K562 (cell line): ENCODE measurements at regions not wholly inside any gene's neighbourhood (a gene's known extent, or its start where the extent isn't known, plus 50 kb on each side); places are given as distances from the start of the nearest gene placed in this dataset.

Experiments used
- BRD9 ChIP-seq: fragments of 450-650 bp; IDR thresholded peaks from 2 replicates; pipeline ENCODE4 v1.6.1; 2018; ENCODE audit warnings: low read depth; ENCODE audit not compliant: partially characterized antibody
- KLF13 ChIP-seq: fragments of 450-650 bp; IDR thresholded peaks from 2 replicates; pipeline ENCODE4 v1.6.1; 2016; ENCODE audit warnings: missing genetic modification characterization, low read depth, mild to moderate bottlenecking, missing compliant biosample characterization, moderate library complexity, borderline replicate concordance
- MCM2 ChIP-seq: fragments of 450-650 bp; IDR thresholded peaks from 2 replicates; pipeline ENCODE4 v1.6.1; 2017; ENCODE audit warnings: low read depth, mild to moderate bottlenecking
- MXI1 ChIP-seq: IDR thresholded peaks from 2 replicates; pipeline ENCODE4 v1.6.1; 2011; ENCODE audit warnings: low read depth, mild to moderate bottlenecking, improper control_type of control experiment, low read length
- NR2C2 ChIP-seq, 2 experiments: fragments of 200-800 bp in 1 of 2; sonication (Bioruptor generic) in 1 of 2; sonication (generic) in 1 of 2; formaldehyde crosslinking in 1 of 2; IDR thresholded peaks; 2 replicates each; pipeline versions ENCODE4 v1.6.1 to v1.8.0; 2016 to 2022; ENCODE audit warnings: mild to moderate bottlenecking in 1 of 2, missing compliant biosample characterization in 1 of 2, missing genetic modification characterization in 1 of 2, missing genetic modification reagents in 1 of 2
- POLR2A ChIP-seq: fragments of 450-650 bp; conservative IDR thresholded peaks from 2 replicates; pipeline ENCODE4 v1.6.1; 2016
- THRAP3 ChIP-seq: fragments of 450-650 bp; IDR thresholded peaks from 2 replicates; pipeline ENCODE4 v1.6.1; 2016; ENCODE audit warnings: mild to moderate bottlenecking, inconsistent platforms, borderline replicate concordance
- ZNF253 ChIP-seq: fragments of 250-450 bp; sonication (Bioruptor Pico); conservative IDR thresholded peaks from 2 replicates; pipeline ENCODE4 v1.6.1; 2021; ENCODE audit warnings: mild to moderate bottlenecking
- ZNF274 ChIP-seq: IDR thresholded peaks from 2 replicates; pipeline ENCODE4 v1.6.1; 2011; ENCODE audit warnings: low read depth, mild to moderate bottlenecking, low read length, moderate library complexity, borderline replicate concordance
- TF ChIP-seq, protein P1 (sequence below): fragments of 250-450 bp; sonication (Bioruptor Pico); IDR thresholded peaks from 2 replicates; pipeline ENCODE4 v1.4.0; 2020; ENCODE audit warnings: mild to moderate bottlenecking, moderate library complexity
- TF ChIP-seq, protein P2 (sequence below): sonication (generic); formaldehyde crosslinking; IDR thresholded peaks from 2 replicates; pipeline ENCODE4 v1.8.1; 2022; ENCODE audit warnings: missing genetic modification reagents

DNA sequence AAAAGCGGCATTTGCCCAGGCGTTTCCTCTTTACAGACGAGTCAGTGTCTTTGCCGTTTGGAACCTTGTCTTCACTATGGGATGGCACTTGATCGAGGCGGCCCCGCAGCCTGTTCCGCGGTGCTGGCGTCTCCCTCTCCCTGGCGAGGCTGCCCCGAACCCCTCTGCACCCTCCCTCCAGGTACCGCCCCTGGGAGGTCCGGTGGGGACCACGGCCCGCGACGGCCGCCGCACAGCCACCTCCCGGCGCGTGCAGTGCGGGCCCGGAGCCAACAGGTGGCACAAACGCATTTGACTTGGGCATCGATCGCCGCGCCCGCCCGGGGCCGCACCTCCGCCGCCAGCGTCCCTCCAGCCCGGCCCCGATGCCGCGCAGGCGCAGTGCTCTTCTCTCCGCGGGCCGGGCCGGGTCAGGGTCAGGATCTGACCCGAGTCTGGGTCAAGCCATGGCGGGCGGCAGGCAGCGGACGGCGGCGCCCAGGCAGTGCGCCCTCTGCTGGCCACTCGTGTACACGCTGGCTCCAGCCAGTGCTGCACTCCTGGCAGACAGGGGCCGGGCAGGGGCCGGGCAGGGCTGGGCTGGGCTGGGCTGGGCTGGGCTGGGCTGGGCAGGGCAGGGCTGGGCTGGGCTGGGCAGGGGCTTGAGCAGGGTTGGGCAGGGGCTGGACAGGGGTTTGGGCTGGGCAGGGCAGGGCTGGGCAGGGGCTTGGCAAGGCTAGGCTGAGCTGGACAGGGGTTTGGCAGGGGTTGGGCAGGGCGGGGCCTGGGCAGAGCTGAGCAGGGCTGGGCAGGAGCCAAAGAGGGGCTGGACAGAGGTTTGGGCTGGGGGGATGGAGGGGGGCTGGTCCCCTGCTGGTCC, 155.8 kb upstream of the IRX4 start:
- TF ChIP-seq POLR2A (no peak), BRD9 (no peak), NR2C2 (CRISPR knock-in tag; IDR thresholded peaks at IDR 0.05) (0 out of 2 replicates have a peak, but pooled peaks have one; percentile 43), NR2C2 (tag; IDR thresholded peaks at IDR 0.05) (peak; percentile 89), KLF13 (tag) (no peak), ZNF253 (no peak), MXI1 (no peak), ZNF274 (no peak), MCM2 (no peak), THRAP3 (no peak)
- TF ChIP-seq, protein P1, sequence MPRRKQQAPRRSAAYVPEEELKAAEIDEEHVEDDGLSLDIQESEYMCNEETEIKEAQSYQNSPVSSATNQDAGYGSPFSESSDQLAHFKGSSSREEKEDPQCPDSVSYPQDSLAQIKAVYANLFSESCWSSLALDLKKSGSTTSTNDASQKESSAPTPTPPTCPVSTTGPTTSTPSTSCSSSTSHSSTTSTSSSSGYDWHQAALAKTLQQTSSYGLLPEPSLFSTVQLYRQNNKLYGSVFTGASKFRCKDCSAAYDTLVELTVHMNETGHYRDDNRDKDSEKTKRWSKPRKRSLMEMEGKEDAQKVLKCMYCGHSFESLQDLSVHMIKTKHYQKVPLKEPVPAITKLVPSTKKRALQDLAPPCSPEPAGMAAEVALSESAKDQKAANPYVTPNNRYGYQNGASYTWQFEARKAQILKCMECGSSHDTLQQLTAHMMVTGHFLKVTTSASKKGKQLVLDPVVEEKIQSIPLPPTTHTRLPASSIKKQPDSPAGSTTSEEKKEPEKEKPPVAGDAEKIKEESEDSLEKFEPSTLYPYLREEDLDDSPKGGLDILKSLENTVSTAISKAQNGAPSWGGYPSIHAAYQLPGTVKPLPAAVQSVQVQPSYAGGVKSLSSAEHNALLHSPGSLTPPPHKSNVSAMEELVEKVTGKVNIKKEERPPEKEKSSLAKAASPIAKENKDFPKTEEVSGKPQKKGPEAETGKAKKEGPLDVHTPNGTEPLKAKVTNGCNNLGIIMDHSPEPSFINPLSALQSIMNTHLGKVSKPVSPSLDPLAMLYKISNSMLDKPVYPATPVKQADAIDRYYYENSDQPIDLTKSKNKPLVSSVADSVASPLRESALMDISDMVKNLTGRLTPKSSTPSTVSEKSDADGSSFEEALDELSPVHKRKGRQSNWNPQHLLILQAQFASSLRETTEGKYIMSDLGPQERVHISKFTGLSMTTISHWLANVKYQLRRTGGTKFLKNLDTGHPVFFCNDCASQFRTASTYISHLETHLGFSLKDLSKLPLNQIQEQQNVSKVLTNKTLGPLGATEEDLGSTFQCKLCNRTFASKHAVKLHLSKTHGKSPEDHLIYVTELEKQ (CRISPR knock-in tag), result no peak
- TF ChIP-seq, protein P2, sequence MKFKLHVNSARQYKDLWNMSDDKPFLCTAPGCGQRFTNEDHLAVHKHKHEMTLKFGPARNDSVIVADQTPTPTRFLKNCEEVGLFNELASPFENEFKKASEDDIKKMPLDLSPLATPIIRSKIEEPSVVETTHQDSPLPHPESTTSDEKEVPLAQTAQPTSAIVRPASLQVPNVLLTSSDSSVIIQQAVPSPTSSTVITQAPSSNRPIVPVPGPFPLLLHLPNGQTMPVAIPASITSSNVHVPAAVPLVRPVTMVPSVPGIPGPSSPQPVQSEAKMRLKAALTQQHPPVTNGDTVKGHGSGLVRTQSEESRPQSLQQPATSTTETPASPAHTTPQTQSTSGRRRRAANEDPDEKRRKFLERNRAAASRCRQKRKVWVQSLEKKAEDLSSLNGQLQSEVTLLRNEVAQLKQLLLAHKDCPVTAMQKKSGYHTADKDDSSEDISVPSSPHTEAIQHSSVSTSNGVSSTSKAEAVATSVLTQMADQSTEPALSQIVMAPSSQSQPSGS (CRISPR knock-in tag), result no peak
